ENCODE measurements at regions not wholly inside any gene's neighbourhood (a gene's known extent, or its start where the extent isn't known, plus 50 kb on each side); places are given as distances from the start of the nearest gene placed in this dataset.

- DNase-seq (ENCODE audit: low spot score): peak; percentile 84
Observed at GRCh38 chr9:87324613-87325194, 173.0 kb upstream of the DAPK1 start.

GRCh38 chr9:87327575-87328125, 170.0 kb upstream of the DAPK1 start:
- no peak for DNase-seq (ENCODE audit: low spot score)

GRCh38 chr9:87333802-87334201, 163.9 kb upstream of the DAPK1 start:
- DNase-seq (ENCODE audit: low spot score): no peak

DNA sequence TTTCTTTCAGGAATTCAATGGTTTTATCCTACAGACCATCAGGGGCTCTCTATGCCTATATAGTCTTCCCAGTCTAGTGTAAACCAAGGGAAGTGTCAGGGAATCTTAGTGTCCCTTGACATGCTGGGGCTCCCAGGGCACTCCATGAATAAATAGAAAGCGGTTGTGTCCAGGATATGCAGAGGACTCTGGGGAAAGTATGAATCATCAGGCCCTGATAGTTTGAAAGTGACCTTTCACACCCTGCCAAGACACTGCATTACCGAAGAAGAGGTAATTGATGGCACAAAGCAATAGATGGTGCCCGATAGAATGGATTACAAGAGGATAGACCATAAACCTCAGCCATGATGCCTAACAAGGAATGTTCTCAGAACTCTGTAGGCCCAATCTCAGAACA, 163.3 kb upstream of the DAPK1 start:
- no peak for DNase-seq (ENCODE audit: low spot score)

DNA sequence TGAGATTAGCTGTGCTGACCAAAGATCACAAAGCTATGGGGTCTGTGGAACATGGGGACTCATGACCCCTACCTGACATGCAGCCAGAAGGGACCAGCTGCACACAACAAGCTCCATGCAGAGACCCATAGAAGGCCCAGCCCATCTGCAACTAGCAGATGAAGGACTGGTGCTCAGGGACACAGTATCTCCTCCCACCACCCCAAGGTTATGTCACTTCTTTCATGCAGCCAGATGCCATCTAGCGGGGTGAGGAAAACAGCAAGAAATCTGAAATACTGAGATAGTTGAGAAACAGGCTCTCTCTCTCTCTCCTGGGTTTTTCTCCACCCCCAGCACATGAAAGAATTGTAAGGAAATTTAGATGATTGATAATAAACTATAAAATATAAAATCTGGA, 161.3 kb upstream of the DAPK1 start:
- no peak for DNase-seq (ENCODE audit: low spot score)

DNA sequence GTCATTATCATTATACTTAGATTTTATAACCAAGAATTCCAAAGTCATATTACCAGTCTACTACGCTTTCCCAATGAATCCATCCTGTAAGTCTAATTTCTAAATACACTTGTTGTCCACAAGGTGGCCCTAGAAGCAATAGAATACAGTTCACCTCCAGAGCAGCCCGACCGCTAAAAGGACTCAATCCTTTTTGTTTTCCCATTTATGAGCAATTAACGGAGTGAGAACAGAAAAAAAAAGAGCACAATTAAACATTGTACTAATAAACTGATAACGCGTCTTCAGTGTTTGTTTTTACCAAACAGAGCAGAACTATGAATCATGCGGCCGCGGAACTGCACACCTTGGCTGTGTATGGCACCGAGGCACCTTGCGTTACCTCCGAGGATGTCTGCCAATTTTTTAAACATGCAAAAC, 160.7 kb upstream of the DAPK1 start:
- DNase-seq (ENCODE audit: low spot score): peak; percentile 91

- DNase-seq (ENCODE audit: low spot score): peak; percentile 81
Observed at GRCh38 chr9:87337335-87338087, 160.2 kb upstream of the DAPK1 start.

DNA sequence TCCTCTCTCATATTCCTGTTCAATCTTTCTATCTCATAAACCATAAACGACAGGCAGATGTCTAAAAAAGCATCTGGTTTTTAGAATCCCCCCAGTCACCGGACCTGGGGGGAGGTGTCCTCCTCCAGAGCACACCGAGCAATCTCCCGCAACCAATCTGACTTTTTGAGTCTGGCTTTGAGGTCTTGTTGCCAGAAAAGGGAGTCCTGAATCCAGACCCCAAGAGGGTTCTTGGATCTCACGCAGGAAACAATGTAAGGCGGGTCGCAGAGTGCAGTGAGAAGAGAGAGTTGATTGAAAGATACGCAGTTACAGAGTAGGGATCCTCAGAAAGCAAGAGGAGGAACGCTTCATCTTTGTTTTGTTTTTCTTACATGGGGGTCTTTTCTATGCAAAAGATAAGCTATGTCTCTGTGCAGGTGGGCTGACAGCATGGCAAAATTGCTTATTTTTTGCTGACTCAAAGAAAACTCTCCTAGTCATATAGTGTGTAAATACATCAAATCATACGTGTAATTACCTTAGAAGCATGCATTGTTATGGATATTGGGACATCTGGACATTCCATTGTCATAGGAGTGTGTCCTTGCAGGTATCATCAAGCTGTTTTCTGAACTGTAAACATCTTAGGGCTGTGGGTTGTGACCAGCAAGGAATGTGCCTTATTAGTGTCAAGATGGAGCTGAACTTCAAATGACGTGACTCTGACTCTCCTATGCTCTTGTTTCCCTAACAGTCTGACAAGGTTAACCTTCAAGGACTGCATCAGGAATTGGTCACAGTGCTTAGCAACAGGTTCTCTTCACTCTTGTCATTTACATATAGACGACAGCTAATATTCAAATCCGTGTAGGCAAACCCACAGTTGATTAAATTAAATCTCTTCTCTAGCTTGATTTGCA, 159.3 kb upstream of the DAPK1 start:
- no peak for DNase-seq (ENCODE audit: low spot score)

DNA sequence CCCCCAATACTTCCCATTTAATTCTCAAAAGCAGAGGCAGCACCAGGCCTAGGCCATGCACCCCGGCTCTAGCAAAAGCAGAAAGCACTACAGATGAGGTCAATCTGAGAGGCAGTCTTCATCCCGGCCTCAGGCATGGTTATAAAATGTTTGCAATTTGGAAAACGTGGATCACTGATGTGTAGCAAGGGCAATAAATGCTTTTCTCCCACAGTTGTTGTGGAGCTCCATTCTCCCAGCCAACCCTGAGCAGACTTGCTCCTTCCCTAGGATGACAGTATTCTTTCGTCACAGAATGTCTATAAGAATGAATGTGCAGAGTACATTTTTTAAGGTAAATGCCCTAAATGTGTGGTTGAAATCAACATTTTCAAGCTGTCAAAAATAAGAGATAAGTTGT, 157.3 kb upstream of the DAPK1 start:
- DNase-seq (ENCODE audit: low spot score): no peak

DNA sequence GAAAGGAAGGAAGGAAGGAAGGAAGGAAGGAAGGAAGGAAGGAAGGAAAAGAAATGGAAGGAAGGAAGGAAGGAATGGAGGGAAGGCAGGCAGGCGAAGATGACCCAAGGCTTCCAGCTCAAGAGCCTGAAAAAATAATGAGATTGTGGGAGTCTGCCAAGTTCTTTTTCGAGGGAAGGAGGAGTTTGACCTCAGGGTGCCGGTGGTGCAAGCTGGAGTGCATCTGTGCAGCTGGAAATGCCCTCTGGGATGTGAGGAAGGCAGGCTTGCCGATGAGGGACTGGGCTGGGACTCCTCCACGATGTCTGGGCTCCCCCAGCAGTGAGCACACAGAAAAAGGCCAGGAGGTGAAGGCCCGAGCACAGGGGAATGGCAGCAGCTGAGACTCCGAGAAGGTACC, 154.9 kb upstream of the DAPK1 start:
- DNase-seq (ENCODE audit: low spot score): peak; percentile 79

- peak; percentile 80 for DNase-seq (ENCODE audit: low spot score)
Observed at GRCh38 chr9:87343816-87344430, 153.7 kb upstream of the DAPK1 start.

DNA sequence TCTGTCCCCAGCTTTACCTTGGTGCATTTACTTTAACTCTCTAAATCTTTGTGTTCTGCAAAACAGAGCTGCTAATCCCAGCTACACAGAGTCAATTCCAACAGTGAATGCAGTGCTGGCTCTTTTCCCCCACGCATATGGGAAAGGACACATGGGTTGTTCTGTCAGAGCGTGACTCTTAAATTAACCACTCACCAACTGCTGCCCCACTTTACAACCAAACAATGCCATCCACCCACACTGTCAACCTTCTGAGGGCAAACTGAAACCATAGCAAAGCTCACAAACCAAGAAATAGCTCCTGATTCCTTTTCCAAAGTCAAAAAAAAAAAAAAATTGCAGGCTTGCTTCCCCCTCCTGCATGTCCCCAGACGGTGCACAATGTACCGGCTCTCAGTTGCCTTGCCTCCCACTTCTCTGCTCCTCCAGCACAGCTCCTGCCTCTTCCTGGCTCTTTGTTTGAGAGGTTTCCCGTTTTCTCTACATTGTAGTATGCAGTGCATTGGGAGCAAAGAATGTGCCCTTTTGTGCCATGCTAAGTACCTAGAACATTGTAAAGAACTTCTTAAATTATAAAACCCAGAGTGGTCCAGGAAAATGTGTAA, 151.5 kb upstream of the DAPK1 start:
- peak; percentile 60 for DNase-seq (ENCODE audit: low spot score)

GRCh38 chr9:87350915-87351314, 146.8 kb upstream of the DAPK1 start:
- DNase-seq (ENCODE audit: low spot score): peak; percentile 97

GRCh38 chr9:87353301-87353700, 144.4 kb upstream of the DAPK1 start:
- DNase-seq (ENCODE audit: low spot score): no peak

DNA sequence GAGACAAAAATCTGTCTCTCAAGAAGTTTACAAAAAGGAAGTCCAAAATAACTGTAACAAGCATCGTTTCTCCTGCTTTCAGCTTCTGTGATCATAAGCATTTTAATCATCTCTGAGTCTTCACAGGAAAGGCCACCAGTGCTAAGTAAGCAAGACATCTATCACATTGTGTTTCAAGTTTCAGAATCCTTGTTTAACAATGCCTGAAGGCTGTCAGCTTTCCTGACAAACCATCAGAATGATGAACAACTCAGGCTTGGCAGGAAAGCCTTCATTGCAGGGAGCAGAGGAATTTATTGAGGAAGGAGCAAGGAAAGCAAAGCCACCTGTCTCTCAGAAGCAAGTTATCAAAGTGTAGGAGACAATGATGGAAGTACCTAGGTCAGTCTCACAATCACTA, 143.5 kb upstream of the DAPK1 start:
- no peak for DNase-seq (ENCODE audit: low spot score)

DNA sequence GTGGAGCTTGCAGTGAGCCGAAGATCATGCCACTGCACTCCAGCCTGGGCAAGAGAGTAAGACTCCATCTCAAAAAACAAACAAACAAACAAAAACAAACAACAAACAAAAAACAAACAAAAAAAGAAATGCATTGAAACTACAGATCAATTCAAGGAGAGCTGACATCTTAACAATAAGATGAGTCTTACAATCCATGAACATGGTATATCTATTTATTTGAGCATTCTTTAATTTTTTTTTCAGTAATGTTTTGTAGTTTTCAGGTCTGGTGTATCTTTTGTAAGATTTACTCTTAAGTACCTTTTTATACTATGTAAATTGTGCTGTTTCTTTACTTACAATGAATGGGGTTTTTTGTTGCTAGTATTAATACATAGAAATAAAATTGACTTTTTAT, 140.1 kb upstream of the DAPK1 start:
- DNase-seq (ENCODE audit: low spot score): no peak

- no peak for DNase-seq (ENCODE audit: low spot score)
Observed at GRCh38 chr9:87359264-87359663, 138.4 kb upstream of the DAPK1 start.

DNA sequence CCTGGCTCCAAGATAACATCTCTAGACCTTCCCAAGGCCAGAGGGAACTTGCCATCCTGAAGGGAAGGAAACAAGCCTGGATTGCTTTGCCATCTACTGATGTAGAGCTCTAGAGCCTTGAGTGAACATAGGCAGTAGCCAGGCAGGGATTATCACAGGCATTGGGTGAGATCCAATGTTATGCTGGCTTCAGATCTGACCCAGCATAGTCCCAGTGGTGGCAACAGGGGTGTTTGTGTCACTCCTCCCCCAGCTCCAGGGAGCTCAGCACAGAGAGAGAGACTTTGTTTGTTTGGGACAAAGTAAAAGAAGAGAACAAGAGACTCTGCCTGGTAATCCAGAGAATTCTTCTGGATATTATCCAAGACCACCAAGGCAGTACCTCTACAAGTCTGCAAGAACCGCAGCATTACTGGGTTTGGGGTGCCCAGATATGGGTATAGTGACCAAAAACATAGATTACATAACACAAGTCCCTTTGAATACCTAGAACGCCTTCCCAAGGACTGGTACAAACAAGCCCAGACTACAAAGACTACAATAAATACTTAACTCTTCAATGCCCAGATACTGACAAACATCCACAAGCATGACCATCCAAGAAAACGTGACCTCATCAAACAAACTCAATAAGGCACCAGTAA, 137.6 kb upstream of the DAPK1 start:
- no peak for DNase-seq (ENCODE audit: low spot score)

DNA sequence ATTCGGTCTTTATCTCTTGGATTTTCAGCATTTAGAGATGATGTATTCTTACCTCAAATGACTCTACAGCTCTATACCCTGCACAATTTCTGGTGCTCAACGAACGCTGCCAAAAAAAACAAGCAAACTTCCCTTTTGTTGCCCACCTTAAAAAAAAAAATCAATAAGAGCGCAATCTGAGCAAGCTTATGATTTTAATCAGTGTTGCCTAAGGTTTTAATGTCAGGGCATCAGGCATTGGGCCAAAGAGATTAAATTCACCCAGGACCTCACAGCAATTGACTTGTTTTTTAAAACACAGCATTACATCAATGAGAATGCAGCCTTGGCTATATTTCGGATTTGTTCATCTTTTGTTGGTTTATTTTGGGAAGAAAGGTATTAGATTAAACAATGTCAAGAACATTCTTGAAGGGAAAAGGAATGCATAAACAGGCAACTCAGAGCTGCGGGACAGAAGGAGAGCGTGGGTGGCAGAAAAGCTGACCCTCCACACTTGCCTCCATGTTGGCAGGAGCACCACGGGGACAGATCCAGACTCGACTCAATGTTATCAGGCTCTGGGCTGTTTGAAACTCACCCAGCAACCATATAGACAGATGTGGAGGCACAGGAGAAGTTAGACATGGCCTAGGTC, 127.5 kb upstream of the DAPK1 start:
- DNase-seq (ENCODE audit: low spot score): peak; percentile 65

DNA sequence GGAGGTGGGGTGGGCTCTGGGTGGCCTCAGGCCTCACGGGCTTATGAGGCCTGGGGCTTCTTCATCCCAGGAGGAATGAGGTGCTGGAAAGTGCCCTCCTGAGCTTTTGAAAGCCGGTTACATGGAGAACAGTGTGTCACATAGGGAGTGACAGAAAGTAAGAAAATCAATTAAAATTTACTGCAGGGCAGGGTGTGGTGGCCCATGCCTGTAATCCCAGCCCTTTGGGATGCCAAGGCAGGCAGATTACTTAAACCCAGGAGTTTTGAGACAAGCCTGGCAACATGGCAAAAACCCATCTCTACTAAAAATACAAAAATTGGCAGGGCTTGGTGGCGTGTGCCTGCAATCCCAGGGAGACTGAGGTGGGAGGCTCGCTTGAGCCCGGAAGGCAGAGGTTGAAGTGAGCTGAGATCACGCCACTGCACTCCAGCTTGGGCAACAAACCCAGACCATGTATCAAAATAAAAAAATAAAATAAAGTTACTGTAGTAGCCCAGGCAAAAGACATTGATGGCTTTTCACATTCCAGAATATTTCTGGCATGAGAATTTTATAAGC, 125.8 kb upstream of the DAPK1 start:
- no peak for DNase-seq (ENCODE audit: low spot score)

Measured in umbilical cord (tissue), 1 donor.